ENCODE measurements at regions not wholly inside any gene's neighbourhood (a gene's known extent, or its start where the extent isn't known, plus 50 kb on each side); places are given as distances from the start of the nearest gene placed in this dataset.

DNA sequence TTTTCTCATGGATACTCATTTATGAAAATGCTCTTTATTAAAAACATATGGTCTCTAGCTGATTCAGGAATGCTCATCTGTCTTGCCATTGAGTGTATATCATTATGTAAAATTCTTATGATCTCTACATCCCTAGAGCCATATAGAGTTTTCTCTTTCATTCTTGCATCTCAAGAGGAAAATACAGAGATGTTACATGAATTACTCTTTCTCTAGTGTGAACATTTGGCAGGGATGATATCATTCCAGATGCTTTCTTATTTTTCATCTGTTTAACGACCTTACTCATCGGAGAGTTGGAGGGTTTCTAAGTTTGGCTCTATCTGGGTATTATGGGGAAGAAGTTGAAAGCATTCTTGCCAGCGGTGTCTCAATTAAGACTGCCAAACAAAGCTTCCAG, 202.9 kb upstream of the SLC7A11 start:
- no peak for TF ChIP-seq TAF1 (IDR thresholded peaks at IDR 0.05; ENCODE audit: low read depth, low read length)
- TF ChIP-seq POLR2A (IDR thresholded peaks at IDR 0.05; ENCODE audit: low read depth, low read length) = no peak

All from GM12891 (cell line).